ENCODE measurements at regions not wholly inside any gene's neighbourhood (a gene's known extent, or its start where the extent isn't known, plus 50 kb on each side); places are given as distances from the start of the nearest gene placed in this dataset.

DNA sequence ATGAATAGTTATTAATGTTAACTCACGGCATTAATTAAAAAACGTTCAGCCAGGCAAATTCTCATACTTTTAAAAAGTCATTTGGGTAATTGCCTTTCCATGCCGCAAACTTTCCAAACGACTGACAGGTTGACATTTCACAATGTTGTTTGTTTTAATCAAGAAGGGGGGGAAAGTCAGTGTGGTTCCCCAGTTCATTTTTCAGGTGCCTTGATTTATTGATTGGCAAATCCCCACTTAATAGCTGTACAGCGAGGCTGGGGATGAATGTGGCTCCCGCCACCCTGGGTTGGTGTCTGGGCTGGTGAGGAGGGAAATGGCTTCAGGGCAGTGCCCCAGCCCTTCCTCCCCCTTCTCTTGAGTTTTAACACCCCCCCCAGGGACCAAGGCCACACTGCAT lies 318.0 kb downstream of the SOX9 start (continued):
- TF ChIP-seq, protein P1, sequence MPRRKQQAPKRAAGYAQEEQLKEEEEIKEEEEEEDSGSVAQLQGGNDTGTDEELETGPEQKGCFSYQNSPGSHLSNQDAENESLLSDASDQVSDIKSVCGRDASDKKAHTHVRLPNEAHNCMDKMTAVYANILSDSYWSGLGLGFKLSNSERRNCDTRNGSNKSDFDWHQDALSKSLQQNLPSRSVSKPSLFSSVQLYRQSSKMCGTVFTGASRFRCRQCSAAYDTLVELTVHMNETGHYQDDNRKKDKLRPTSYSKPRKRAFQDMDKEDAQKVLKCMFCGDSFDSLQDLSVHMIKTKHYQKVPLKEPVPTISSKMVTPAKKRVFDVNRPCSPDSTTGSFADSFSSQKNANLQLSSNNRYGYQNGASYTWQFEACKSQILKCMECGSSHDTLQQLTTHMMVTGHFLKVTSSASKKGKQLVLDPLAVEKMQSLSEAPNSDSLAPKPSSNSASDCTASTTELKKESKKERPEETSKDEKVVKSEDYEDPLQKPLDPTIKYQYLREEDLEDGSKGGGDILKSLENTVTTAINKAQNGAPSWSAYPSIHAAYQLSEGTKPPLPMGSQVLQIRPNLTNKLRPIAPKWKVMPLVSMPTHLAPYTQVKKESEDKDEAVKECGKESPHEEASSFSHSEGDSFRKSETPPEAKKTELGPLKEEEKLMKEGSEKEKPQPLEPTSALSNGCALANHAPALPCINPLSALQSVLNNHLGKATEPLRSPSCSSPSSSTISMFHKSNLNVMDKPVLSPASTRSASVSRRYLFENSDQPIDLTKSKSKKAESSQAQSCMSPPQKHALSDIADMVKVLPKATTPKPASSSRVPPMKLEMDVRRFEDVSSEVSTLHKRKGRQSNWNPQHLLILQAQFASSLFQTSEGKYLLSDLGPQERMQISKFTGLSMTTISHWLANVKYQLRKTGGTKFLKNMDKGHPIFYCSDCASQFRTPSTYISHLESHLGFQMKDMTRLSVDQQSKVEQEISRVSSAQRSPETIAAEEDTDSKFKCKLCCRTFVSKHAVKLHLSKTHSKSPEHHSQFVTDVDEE (CRISPR knock-in tag; IDR thresholded peaks at IDR 0.05), result no peak

DNA sequence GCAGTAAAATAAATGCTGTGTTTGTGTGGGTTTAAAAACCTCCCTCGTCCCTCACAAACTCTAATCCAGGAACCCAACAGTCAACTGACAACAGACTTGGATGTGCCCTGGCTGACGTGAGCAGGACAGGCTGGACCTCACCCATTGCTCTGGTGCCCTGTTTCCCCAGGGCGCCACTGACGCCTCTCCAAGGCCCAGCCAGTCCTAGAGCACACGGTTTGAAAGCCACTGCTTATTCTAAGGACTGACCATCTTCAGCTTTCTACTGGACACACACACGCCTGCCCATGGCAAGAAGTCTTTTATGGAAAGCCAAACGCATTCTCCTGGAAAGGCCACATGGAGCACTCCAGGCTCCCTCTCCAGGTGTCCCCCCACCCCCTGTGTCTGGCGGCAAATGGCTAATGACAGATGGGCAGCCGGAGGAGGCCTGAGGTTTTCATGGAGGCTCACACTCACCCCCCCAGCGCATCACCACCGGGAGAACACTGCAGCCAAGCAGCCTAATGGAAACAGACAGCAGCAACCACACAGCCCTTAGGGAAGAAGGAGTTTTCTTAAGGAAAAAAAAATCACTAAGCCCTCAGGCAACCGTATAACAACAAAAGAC lies 319.2 kb downstream of the SOX9 start:
- no peak for ATAC-seq
- TF ChIP-seq ZNF565 (CRISPR knock-in tag; conservative IDR thresholded peaks at IDR 0.05; ENCODE audit: low read depth) (no peak), CSDC2 (CRISPR knock-in tag; IDR thresholded peaks at IDR 0.05) (no peak), OSR1 (CRISPR knock-in tag; IDR thresholded peaks at IDR 0.05) (no peak), TOX (CRISPR knock-in tag; IDR thresholded peaks at IDR 0.05; ENCODE audit: borderline replicate concordance) (no peak)

DNA sequence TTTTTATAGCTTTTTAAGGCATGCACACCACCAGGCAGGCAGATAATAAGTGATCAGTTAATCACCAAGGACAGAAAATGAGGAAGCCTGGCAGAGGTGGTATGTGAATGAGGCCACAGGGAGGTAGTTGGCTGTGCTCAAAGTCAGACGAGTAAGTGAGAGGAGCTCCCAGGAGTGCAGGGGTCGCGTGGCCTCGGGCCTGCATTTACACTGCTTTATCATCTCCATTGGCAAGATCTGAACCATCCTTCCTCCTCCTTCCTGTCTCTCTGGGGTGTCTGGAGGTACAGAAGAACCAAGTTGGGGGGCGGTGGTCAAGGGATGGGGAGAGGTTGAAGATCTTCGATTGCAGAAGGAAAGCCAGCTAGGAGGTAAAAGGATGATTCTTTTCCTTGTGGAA lies 320.1 kb downstream of the SOX9 start:
- no peak for TF ChIP-seq PPARA (CRISPR knock-in tag; IDR thresholded peaks at IDR 0.05; ENCODE audit: borderline replicate concordance)

DNA sequence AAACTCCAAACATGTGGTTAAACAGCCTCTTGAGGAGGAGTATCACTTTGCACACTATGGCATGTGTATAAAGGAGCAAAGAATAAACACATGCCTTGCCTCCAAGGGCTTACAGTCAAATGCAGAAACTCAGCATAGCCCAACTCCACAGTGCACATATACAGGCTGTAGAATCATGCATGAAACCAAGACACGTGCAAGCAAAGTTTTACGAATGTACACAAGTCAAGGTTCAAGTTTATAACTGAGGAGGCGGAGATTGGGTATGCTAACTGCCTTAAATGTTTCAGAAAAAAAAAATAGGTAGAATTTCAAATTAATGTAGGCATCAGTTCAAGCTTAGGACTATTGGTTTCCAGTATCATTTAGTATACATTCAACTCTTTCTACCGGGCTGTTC lies 321.1 kb downstream of the SOX9 start:
- no peak for TF ChIP-seq ZC3H10 (CRISPR knock-in tag; IDR thresholded peaks at IDR 0.05)
- no peak for TF ChIP-seq RARB (CRISPR knock-in tag; IDR thresholded peaks at IDR 0.05)
- no peak for TF ChIP-seq TCF4 (CRISPR knock-in tag; IDR thresholded peaks at IDR 0.05; ENCODE audit: borderline replicate concordance)
- TF ChIP-seq, protein P2, sequence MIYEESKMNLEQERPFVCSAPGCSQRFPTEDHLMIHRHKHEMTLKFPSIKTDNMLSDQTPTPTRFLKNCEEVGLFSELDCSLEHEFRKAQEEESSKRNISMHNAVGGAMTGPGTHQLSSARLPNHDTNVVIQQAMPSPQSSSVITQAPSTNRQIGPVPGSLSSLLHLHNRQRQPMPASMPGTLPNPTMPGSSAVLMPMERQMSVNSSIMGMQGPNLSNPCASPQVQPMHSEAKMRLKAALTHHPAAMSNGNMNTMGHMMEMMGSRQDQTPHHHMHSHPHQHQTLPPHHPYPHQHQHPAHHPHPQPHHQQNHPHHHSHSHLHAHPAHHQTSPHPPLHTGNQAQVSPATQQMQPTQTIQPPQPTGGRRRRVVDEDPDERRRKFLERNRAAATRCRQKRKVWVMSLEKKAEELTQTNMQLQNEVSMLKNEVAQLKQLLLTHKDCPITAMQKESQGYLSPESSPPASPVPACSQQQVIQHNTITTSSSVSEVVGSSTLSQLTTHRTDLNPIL (CRISPR knock-in tag; IDR thresholded peaks at IDR 0.05; ENCODE audit: low read depth), result no peak
- TF ChIP-seq, protein P3, sequence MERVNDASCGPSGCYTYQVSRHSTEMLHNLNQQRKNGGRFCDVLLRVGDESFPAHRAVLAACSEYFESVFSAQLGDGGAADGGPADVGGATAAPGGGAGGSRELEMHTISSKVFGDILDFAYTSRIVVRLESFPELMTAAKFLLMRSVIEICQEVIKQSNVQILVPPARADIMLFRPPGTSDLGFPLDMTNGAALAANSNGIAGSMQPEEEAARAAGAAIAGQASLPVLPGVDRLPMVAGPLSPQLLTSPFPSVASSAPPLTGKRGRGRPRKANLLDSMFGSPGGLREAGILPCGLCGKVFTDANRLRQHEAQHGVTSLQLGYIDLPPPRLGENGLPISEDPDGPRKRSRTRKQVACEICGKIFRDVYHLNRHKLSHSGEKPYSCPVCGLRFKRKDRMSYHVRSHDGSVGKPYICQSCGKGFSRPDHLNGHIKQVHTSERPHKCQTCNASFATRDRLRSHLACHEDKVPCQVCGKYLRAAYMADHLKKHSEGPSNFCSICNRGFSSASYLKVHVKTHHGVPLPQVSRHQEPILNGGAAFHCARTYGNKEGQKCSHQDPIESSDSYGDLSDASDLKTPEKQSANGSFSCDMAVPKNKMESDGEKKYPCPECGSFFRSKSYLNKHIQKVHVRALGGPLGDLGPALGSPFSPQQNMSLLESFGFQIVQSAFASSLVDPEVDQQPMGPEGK (CRISPR knock-in tag; IDR thresholded peaks at IDR 0.05; ENCODE audit: borderline replicate concordance), result no peak
- TF ChIP-seq, protein P1 (CRISPR knock-in tag; IDR thresholded peaks at IDR 0.05), result no peak
- TF ChIP-seq BACH2 (CRISPR knock-in tag; IDR thresholded peaks at IDR 0.05; ENCODE audit: borderline replicate concordance), result no peak
- TF ChIP-seq ZNF565 (CRISPR knock-in tag; conservative IDR thresholded peaks at IDR 0.05; ENCODE audit: low read depth), result no peak
- no peak for TF ChIP-seq ZNF8 (CRISPR knock-in tag; IDR thresholded peaks at IDR 0.05)
- no peak for ATAC-seq

More for the DNA sequence above, 320.1 kb downstream of the SOX9 start:
- ATAC-seq, result no peak

DNA sequence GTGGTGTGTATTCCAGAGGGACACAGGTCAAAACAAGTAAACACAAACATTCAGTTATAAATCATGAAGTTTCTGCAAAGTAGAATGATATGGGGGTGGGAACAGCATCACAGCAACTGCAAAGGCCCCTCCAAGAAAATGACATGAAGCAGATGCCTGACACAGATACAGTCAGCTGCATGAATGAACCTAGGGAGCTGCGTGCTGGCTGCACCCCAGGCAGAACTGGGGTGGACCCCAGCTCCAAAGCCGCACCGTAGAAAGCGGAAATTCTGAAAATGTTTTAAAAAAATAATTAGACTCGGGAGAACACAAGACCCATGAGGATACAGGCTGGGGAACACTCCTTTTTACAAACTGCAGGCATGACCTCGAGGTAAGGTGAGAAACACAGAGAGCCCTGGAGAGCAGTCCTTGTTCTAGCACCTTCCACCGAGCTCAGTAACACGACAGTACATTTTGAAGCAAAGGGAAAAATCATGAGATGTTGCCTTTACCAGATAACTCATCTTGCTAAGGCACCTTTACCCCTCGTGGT lies 323.8 kb downstream of the SOX9 start:
- no peak for ATAC-seq
- TF ChIP-seq ZNF8 (CRISPR knock-in tag; IDR thresholded peaks at IDR 0.05) (no peak), GLIS3 (CRISPR knock-in tag; IDR thresholded peaks at IDR 0.05) (no peak), RARB (CRISPR knock-in tag; IDR thresholded peaks at IDR 0.05) (no peak), ZFP3 (CRISPR knock-in tag; IDR thresholded peaks at IDR 0.05) (no peak), ZNF565 (CRISPR knock-in tag; conservative IDR thresholded peaks at IDR 0.05; ENCODE audit: low read depth) (no peak), ESRRG (CRISPR knock-in tag; IDR thresholded peaks at IDR 0.05) (no peak), PPARA (CRISPR knock-in tag; IDR thresholded peaks at IDR 0.05; ENCODE audit: borderline replicate concordance) (no peak), TOX (CRISPR knock-in tag; IDR thresholded peaks at IDR 0.05; ENCODE audit: borderline replicate concordance) (no peak), CSDC2 (CRISPR knock-in tag; IDR thresholded peaks at IDR 0.05) (no peak)
- TF ChIP-seq, protein P4, sequence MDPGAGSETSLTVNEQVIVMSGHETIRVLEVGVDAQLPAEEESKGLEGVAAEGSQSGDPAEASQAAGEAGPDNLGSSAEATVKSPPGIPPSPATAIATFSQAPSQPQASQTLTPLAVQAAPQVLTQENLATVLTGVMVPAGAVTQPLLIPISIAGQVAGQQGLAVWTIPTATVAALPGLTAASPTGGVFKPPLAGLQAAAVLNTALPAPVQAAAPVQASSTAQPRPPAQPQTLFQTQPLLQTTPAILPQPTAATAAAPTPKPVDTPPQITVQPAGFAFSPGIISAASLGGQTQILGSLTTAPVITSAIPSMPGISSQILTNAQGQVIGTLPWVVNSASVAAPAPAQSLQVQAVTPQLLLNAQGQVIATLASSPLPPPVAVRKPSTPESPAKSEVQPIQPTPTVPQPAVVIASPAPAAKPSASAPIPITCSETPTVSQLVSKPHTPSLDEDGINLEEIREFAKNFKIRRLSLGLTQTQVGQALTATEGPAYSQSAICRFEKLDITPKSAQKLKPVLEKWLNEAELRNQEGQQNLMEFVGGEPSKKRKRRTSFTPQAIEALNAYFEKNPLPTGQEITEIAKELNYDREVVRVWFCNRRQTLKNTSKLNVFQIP (CRISPR knock-in tag; IDR thresholded peaks at IDR 0.05; ENCODE audit: borderline replicate concordance, low read depth), result no peak
- TF ChIP-seq, protein P3 (CRISPR knock-in tag; IDR thresholded peaks at IDR 0.05; ENCODE audit: borderline replicate concordance), result no peak
- TF ChIP-seq, protein P2 (CRISPR knock-in tag; IDR thresholded peaks at IDR 0.05; ENCODE audit: low read depth), result no peak
